ENCODE measurements at regions not wholly inside any gene's neighbourhood (a gene's known extent, or its start where the extent isn't known, plus 50 kb on each side); places are given as distances from the start of the nearest gene placed in this dataset.

GRCh38 chr1:104526158-104526795 lies 776.6 kb downstream of the AMY1C start (continued):
- TF ChIP-seq SKIL (IDR thresholded peaks at IDR 0.05; ENCODE audit: low read depth, poor library complexity, severe bottlenecking): no peak

GRCh38 chr1:104531990-104532389 lies 782.3 kb downstream of the AMY1C start:
- BruUV-seq (replicated peaks): no TSS peak
- no peak overlapping the region for H3K27ac ChIP-seq (ENCODE audit: control insufficient read depth, insufficient read depth)
- no peaks in the 10 kb centered on the region for H3K4me1 ChIP-seq (ENCODE audit: control insufficient read depth, insufficient read depth, low read length)
- no peak overlapping the region for H3K9ac ChIP-seq (ENCODE audit: control insufficient read depth, insufficient read depth, low read length)
- POLR2A ChIA-PET: no interaction called here
- SMC1A ChIA-PET (ENCODE audit: uncharacterized antibody, unreplicated experiment): no interaction called here
- H2AFZ ChIP-seq (ENCODE audit: control insufficient read depth, low read depth, low read length): no peak overlapping the region
- no peaks in the 10 kb centered on the region for H3K9me3 ChIP-seq (replicated peaks; ENCODE audit: control insufficient read depth, insufficient read depth, low read length)
- no peak for ATAC-seq
- CTCF ChIA-PET: no interaction called here
- RAD21 ChIA-PET (ENCODE audit: unreplicated experiment): no interaction called here
- no peaks in the 10 kb centered on the region for H3K27me3 ChIP-seq (replicated peaks in 1 of 2; ENCODE audit: control insufficient read depth in 2 of 2, insufficient read depth in 2 of 2, low read length in 1 of 2)
- 55% methylated on average over 2 of the region's 2 CpGs for WGBS (ENCODE audit: insufficient coverage, insufficient replicate concordance, low lambda C conversion rate, missing lambda C conversion rate)
- no peak overlapping the region for H3K4me3 ChIP-seq
- intact Hi-C loops (cut with micrococcal nuclease; ENCODE audit: unreplicated experiment): no loop called here
- FAIRE-seq: no peak
- H3K79me2 ChIP-seq (ENCODE audit: control insufficient read depth, insufficient read depth, low read length): no peaks in the 10 kb centered on the region
- H3K36me3 ChIP-seq (ENCODE audit: control insufficient read depth in 2 of 2, insufficient read depth in 2 of 2, low read length in 1 of 2): no peaks in the 10 kb centered on the region
- no peak overlapping the region for H3K4me2 ChIP-seq (ENCODE audit: control insufficient read depth, insufficient read depth)
- no peak for DNase-seq (ENCODE audit: low read depth, low spot score)
- in situ Hi-C loops (cut with MboI): no loop called here
- H4K20me1 ChIP-seq (ENCODE audit: control insufficient read depth, insufficient read depth): no peaks in the 10 kb centered on the region
- TF ChIP-seq POU2F2 (IDR thresholded peaks at IDR 0.05; ENCODE audit: borderline replicate concordance, low read depth, low read length): no peak
- no peak for TF ChIP-seq MYB (IDR thresholded peaks at IDR 0.05; ENCODE audit: borderline replicate concordance, low read depth, low read length)
- TF ChIP-seq NFIC (IDR thresholded peaks at IDR 0.05; ENCODE audit: low read depth, low read length): no peak
- no peak for TF ChIP-seq TCF12 (IDR thresholded peaks at IDR 0.05; ENCODE audit: low read depth, low read length)
- TF ChIP-seq BCLAF1 (IDR thresholded peaks at IDR 0.05): no peak
- no peak for TF ChIP-seq IKZF1 (conservative IDR thresholded peaks at IDR 0.05)

Data from GM12878 (cell line).